PC-9 (cell line): ENCODE measurements at regions not wholly inside any gene's neighbourhood (a gene's known extent, or its start where the extent isn't known, plus 50 kb on each side); places are given as distances from the start of the nearest gene placed in this dataset.
A peak's percentile ranks its signal among the peaks of the same experiment; 100 is the strongest.

ENCODE experiments used
- BruUV-seq: library from RNA; stranded (reverse); fragments of 400-500 nt; replicated peaks from 2 replicates; lab custom pipeline; 2021; lab: Mats Ljungman, UMichigan
- CTCF ChIA-PET: fragments of 300-600 bp; sonication (Branson Sonifier 250); formaldehyde crosslinking; loops from one replicate; lab custom pipeline; 2022; ENCODE audit warnings: antibody characterized with exemption; lab: Charles Lee
- POLR2A ChIA-PET: fragments of 300-600 bp; sonication (Branson Sonifier 250); formaldehyde crosslinking; loops from one replicate; lab custom pipeline; 2022; ENCODE audit warnings: antibody characterized with exemption; ENCODE audit not compliant: unreplicated experiment; lab: Charles Lee
- DNase-seq, 2 experiments: peaks; one replicate each; pipeline versions ENCODE4 v3.0.0 to v3.0.0-alpha.2; 2015 to 2022; ENCODE audit warnings: mixed read lengths in 1 of 2
- H2AFZ ChIP-seq: fragments of 200-600 bp; sonication (generic); 2 replicates; pipeline ENCODE4 v1.8.1; 2017; ENCODE audit warnings: antibody characterized with exemption
- H3F3A ChIP-seq: fragments of 200-600 bp; sonication (generic); 2 replicates; pipeline ENCODE4 v1.8.1; 2017; ENCODE audit warnings: antibody characterized with exemption, mild to moderate bottlenecking, low read depth; ENCODE audit not compliant: insufficient read depth
- H3K27ac ChIP-seq: fragments of 200-600 bp; sonication (generic); 2 replicates; pipeline ENCODE4 v1.6.1; 2016; ENCODE audit warnings: mixed run types
- H3K27me3 ChIP-seq: fragments of 200-600 bp; sonication (generic); 2 replicates; pipeline ENCODE4 v1.6.1; 2016; ENCODE audit warnings: low read depth, mixed run types; ENCODE audit not compliant: insufficient read depth
- H3K36me3 ChIP-seq: fragments of 200-600 bp; sonication (generic); 2 replicates; pipeline ENCODE4 v1.6.1; 2016; ENCODE audit warnings: low read depth, mixed run types
- H3K4me1 ChIP-seq: fragments of 200-600 bp; sonication (generic); replicated peaks from 2 replicates; pipeline ENCODE4 v1.6.1; 2016; ENCODE audit warnings: mixed run types; ENCODE audit not compliant: insufficient read depth
- H3K4me2 ChIP-seq: fragments of 200-600 bp; sonication (generic); 2 replicates; pipeline ENCODE4 v1.6.1; 2017; ENCODE audit warnings: mixed run types
- H3K4me3 ChIP-seq: fragments of 200-600 bp; sonication (generic); 2 replicates; pipeline ENCODE4 v1.6.1; 2016; ENCODE audit warnings: mixed run types
- H3K79me2 ChIP-seq: fragments of 200-600 bp; sonication (generic); 2 replicates; pipeline ENCODE4 v1.6.1; 2017; ENCODE audit warnings: low read depth, mixed run types
- H3K9me2 ChIP-seq: fragments of 200-600 bp; sonication (generic); 2 replicates; pipeline ENCODE4 v1.8.1; 2017; ENCODE audit warnings: mild to moderate bottlenecking; ENCODE audit not compliant: insufficient read depth
- H3K9me3 ChIP-seq: fragments of 200-600 bp; sonication (generic); 2 replicates; pipeline ENCODE4 v1.8.1; 2016; ENCODE audit warnings: low read depth; ENCODE audit not compliant: insufficient read depth
- H4K20me1 ChIP-seq: fragments of 200-600 bp; sonication (generic); 2 replicates; pipeline ENCODE4 v1.8.1; 2017; ENCODE audit not compliant: insufficient read depth
- CTCF ChIP-seq: fragments of 200-600 bp; sonication (generic); conservative IDR thresholded peaks from 2 replicates; pipeline ENCODE4 v1.6.1; 2017; ENCODE audit warnings: mixed run types, antibody characterized with exemption, mild to moderate bottlenecking, moderate library complexity
- EZH2 ChIP-seq: fragments of 200-600 bp; sonication (generic); IDR thresholded peaks from 2 replicates; pipeline ENCODE4 v1.8.0; 2017; ENCODE audit warnings: antibody characterized with exemption, low read depth
- intact Hi-C: fragments of 100-400 bp; cut with micrococcal nuclease; formaldehyde crosslinking; loops from one replicate; pipeline ENCODE4 v1.10.0; 2022; ENCODE audit not compliant: unreplicated experiment

DNA sequence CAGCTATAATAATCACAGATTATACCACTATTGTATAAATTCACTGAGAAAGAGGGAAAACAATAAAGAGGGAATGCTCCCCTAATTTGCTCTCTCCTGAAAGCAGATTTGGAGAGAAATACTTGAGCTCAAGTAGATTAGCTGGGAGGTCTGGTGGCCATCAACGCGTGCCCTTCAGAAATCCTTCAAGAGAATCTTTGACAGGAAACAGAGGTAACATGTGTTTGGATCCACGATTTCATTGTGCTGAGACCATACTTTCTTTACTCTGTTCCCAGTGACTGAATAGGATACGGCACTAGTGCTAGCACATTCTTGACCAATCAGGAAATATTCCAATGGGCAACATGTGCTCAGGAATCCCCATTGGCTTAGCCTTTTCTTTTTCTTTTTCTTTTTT is 1395.3 kb downstream of the RAPGEF2 start:
- intact Hi-C loops: no loop called here
- no peaks in the 10 kb centered on the region for H3F3A ChIP-seq
- no peaks in the 10 kb centered on the region for H4K20me1 ChIP-seq
- no peaks in the 10 kb centered on the region for H3K9me3 ChIP-seq
- H3K4me2 ChIP-seq: no peak overlapping the region
- H3K27ac ChIP-seq: no peak overlapping the region
- no peaks in the 10 kb centered on the region for H3K79me2 ChIP-seq
- no peak overlapping the region for H2AFZ ChIP-seq
- H3K4me3 ChIP-seq: no peak overlapping the region
- no peaks in the 10 kb centered on the region for H3K27me3 ChIP-seq
- DNase-seq: no peak
- H3K9me2 ChIP-seq: no peaks in the 10 kb centered on the region
- no peaks in the 10 kb centered on the region for H3K4me1 ChIP-seq
- CTCF ChIA-PET: no interaction called here
- TF ChIP-seq CTCF: no peak
- POLR2A ChIA-PET: no interaction called here
- no TSS peak for BruUV-seq
- no peaks in the 10 kb centered on the region for H3K36me3 ChIP-seq

GRCh38 chr4:160505724-160506123 is 1402.8 kb downstream of the RAPGEF2 start:
- H3K9me3 ChIP-seq: no peaks in the 10 kb centered on the region
- no peaks in the 10 kb centered on the region for H3K36me3 ChIP-seq
- H2AFZ ChIP-seq: no peak overlapping the region
- DNase-seq: no peak
- no peaks in the 10 kb centered on the region for H3K27me3 ChIP-seq
- H3K79me2 ChIP-seq: no peaks in the 10 kb centered on the region
- H3K27ac ChIP-seq: no peak overlapping the region
- no peak overlapping the region for H3K4me3 ChIP-seq
- no peak for TF ChIP-seq CTCF
- no peak for TF ChIP-seq EZH2
- no TSS peak for BruUV-seq
- CTCF ChIA-PET: no interaction called here
- POLR2A ChIA-PET: no interaction called here
- H3K4me2 ChIP-seq: no peak overlapping the region
- no peaks in the 10 kb centered on the region for H3K9me2 ChIP-seq
- intact Hi-C loops: no loop called here
- no peaks in the 10 kb centered on the region for H4K20me1 ChIP-seq
- H3K4me1 ChIP-seq: no peaks in the 10 kb centered on the region
- H3F3A ChIP-seq: no peaks in the 10 kb centered on the region

GRCh38 chr4:160510928-160511327 is 1408.0 kb downstream of the RAPGEF2 start:
- POLR2A ChIA-PET: no interaction called here

More at GRCh38 chr4:160510928-160511327, 1408.0 kb downstream of the RAPGEF2 start:
- Histone ChIP-seq H3F3A (no peaks in the 10 kb centered on the region), H4K20me1 (no peaks in the 10 kb centered on the region), H2AFZ (no peak overlapping the region), H3K27me3 (no peaks in the 10 kb centered on the region), H3K9me3 (no peaks in the 10 kb centered on the region), H3K9me2 (no peaks in the 10 kb centered on the region), H3K27ac (no peak overlapping the region), H3K4me2 (no peak overlapping the region), H3K4me1 (no peaks in the 10 kb centered on the region), H3K36me3 (no peaks in the 10 kb centered on the region), H3K4me3 (no peak overlapping the region), H3K79me2 (no peaks in the 10 kb centered on the region)
- CTCF ChIA-PET: no interaction called here
- no peak for TF ChIP-seq CTCF
- TF ChIP-seq EZH2: no peak
- intact Hi-C loops: no loop called here
- peak in 1 of 2 experiments; percentile 36 for DNase-seq
- BruUV-seq: no TSS peak
